Gastroesophageal sphincter (tissue), 3 donors: ENCODE measurements at regions not wholly inside any gene's neighbourhood (a gene's known extent, or its start where the extent isn't known, plus 50 kb on each side); places are given as distances from the start of the nearest gene placed in this dataset.

Experiments used
- CTCF ChIP-seq, 4 experiments: fragments of 200-600 bp in 2 of 4; fragments of 450-650 bp in 2 of 4; sonication (generic) in 1 of 4; IDR thresholded peaks; one replicate each; pipeline ENCODE4 v1.5.1; 2017 to 2019; ENCODE audit warnings: antibody characterized with exemption in 4 of 4, mild to moderate bottlenecking in 2 of 4, moderate library complexity in 2 of 4
- POLR2A ChIP-seq, 2 donors: fragments of 450-650 bp; IDR thresholded peaks; one replicate each; pipeline ENCODE4 v1.6.1; 2017; ENCODE audit warnings: antibody characterized with exemption in 2 of 2, mild to moderate bottlenecking in 2 of 2, moderate library complexity in 1 of 2
- POLR2AphosphoS5 ChIP-seq: sonication (generic); formaldehyde crosslinking; IDR thresholded peaks from one replicate; pipeline ENCODE4 v1.6.1; 2017; ENCODE audit warnings: antibody characterized with exemption

- TF ChIP-seq CTCF (IDR thresholded peaks at IDR 0.05) (no peak), POLR2A (IDR thresholded peaks at IDR 0.05) (no peak), POLR2AphosphoS5 (no peak)
Measured at GRCh38 chr7:142328551-142328950, 70.7 kb upstream of the PRSS58 start.
